Spleen (tissue), 11 donors: ENCODE measurements at regions not wholly inside any gene's neighbourhood (a gene's known extent, or its start where the extent isn't known, plus 50 kb on each side); places are given as distances from the start of the nearest gene placed in this dataset.
"Not testable (repeated sequence)": the region's sequence is repeated elsewhere in the genome, so short reads cannot be mapped to it uniquely, and the experiment has no call there.

Experiments
- DNase-seq: peaks from one replicate; pipeline ENCODE4 v3.0.0-alpha.2; 2020
- H3K27ac ChIP-seq, 8 donors: fragments of 200-600 bp; sonication (generic) in 7 of 8; 1 replicate in 4 of 8; 2 replicates in 4 of 8; pipeline versions ENCODE4 v1.5.0 to v1.8.0; 2016 to 2021; ENCODE audit warnings: inconsistent platforms in 4 of 8, mild to moderate bottlenecking in 4 of 8, moderate library complexity in 1 of 8
- H3K27me3 ChIP-seq, 7 donors: fragments of 200-600 bp; sonication (generic) in 6 of 7; replicated peaks in 1 of 7; 1 replicate in 4 of 7; 2 replicates in 3 of 7; pipeline versions ENCODE4 v1.5.0 to v1.8.0; 2016 to 2021; ENCODE audit warnings: inconsistent platforms in 3 of 7, mild to moderate bottlenecking in 1 of 7
- H3K36me3 ChIP-seq, 6 donors: fragments of 200-600 bp; sonication (generic) in 5 of 6; 1 replicate in 4 of 6; 2 replicates in 2 of 6; pipeline versions ENCODE4 v1.5.0 to v1.8.0; 2016 to 2021; ENCODE audit warnings: inconsistent platforms in 2 of 6
- H3K4me1 ChIP-seq, 6 donors: fragments of 200-600 bp; sonication (generic) in 5 of 6; 1 replicate in 3 of 6; 2 replicates in 3 of 6; pipeline versions ENCODE4 v1.5.0 to v1.8.0; 2016 to 2021; ENCODE audit warnings: inconsistent platforms in 3 of 6
- H3K4me3 ChIP-seq, 8 donors: fragments of 200-600 bp; sonication (generic) in 7 of 8; 1 replicate in 4 of 8; 2 replicates in 4 of 8; pipeline versions ENCODE4 v1.5.0 to v1.8.0; 2016 to 2021; ENCODE audit warnings: inconsistent platforms in 4 of 8, mild to moderate bottlenecking in 4 of 8, moderate library complexity in 2 of 8
- H3K9me3 ChIP-seq, 8 donors: fragments of 200-600 bp; sonication (generic) in 7 of 8; 1 replicate in 4 of 8; 2 replicates in 4 of 8; pipeline versions ENCODE4 v1.5.0 to v1.8.0; 2016 to 2021; ENCODE audit warnings: inconsistent platforms in 4 of 8
- CTCF ChIP-seq, 11 experiments: fragments of 200-600 bp in 7 of 11; fragments of 450-650 bp in 4 of 11; sonication (generic) in 4 of 11; IDR thresholded peaks in 8 of 11; conservative IDR thresholded peaks in 3 of 11; 1 replicate in 7 of 11; 2 replicates in 4 of 11; pipeline versions ENCODE4 v1.4.0 to v1.8.0; 2016 to 2021; ENCODE audit warnings: antibody characterized with exemption in 11 of 11, inconsistent platforms in 4 of 11, mild to moderate bottlenecking in 1 of 11
- POLR2A ChIP-seq, 3 donors: fragments of 450-650 bp; IDR thresholded peaks; one replicate each; pipeline ENCODE4 v1.5.1; 2017; ENCODE audit warnings: antibody characterized with exemption in 3 of 3, mild to moderate bottlenecking in 1 of 3
- POLR2AphosphoS5 ChIP-seq, 3 donors: sonication (generic); formaldehyde crosslinking; IDR thresholded peaks; one replicate each; pipeline ENCODE4 v1.5.1; 2017; ENCODE audit warnings: antibody characterized with exemption in 3 of 3
- WGBS, 5 donors: extraction: QIAGEN DNeasy Blood & Tissue Kit in 3 of 5; methylation state at CpG; one replicate each; pipeline versions ENCODE4 v1.1.5 to v1.1.7; 2013 to 2018; 5-methylcytosine and 5-hydroxymethylcytosine counted together
- intact Hi-C: fragments of 100-400 bp; cut with DNase I; formaldehyde crosslinking; loops from one replicate; pipeline ENCODE4 v1.15.0; 2023; ENCODE audit warnings: low total_unique reads
- donor health status: healthy with polysubstance abuse.
- donor health status: DM: no; HTN: no; CAD: no; lungs with moderate emphysema.
- donor health status: DM: no; HTN: no; CAD: no.
- donor health status: Bipolar disorder and iron deficiency.
- donor health status: healthy.
- donor health status: DM: no; HTN: no; CAD: no.
- donor health status: DM: yes; HTN: yes; CAD: no.

- 65 to 77% (median 66%) methylated on average over 3 of the region's 3 CpGs for WGBS, 5 donors
- no peaks in the 10 kb centered on the region for H3K36me3 ChIP-seq
- no peak overlapping the region for H3K27ac ChIP-seq
- no peaks in the 10 kb centered on the region for H3K27me3 ChIP-seq
- TF ChIP-seq POLR2A (IDR thresholded peaks at IDR 0.05) (no peak), POLR2AphosphoS5 (IDR thresholded peaks at IDR 0.05) (no peak), CTCF (IDR thresholded peaks at IDR 0.05 in 8 of 11, conservative IDR thresholded peaks at IDR 0.05 in 3 of 11) (no peak)
- intact Hi-C loops = no loop called here
- DNase-seq = no peak
- H3K9me3 ChIP-seq = peaks cover 0 to 17% (median 14%) of the 10 kb centered on the region in 8 donors
- no peaks in the 10 kb centered on the region for H3K4me1 ChIP-seq
- no peak overlapping the region for H3K4me3 ChIP-seq
Observed at GRCh38 chr4:119955256-119955655, 111.4 kb downstream of the MAD2L1 start.

GRCh38 chr4:119954487-119954886 lies 112.2 kb downstream of the MAD2L1 start:
- H3K4me1 ChIP-seq, H3K27me3 ChIP-seq, intact Hi-C loops, H3K27ac ChIP-seq, H3K36me3 ChIP-seq, DNase-seq, H3K4me3 ChIP-seq: not testable (repeated sequence)
- 93 to 97% (median 96%) methylated on average over 13 to 18 of the region's 18 CpGs for WGBS, 5 donors
- peaks cover 0 to 17% (median 14%) of the 10 kb centered on the region in 8 donors for H3K9me3 ChIP-seq

- Histone ChIP-seq H3K4me1 (no peaks in the 10 kb centered on the region), H3K9me3 (no peaks in the 10 kb centered on the region), H3K36me3 (no peaks in the 10 kb centered on the region), H3K4me3 (no peak overlapping the region), H3K27me3 (no peaks in the 10 kb centered on the region), H3K27ac (no peak overlapping the region)
- TF ChIP-seq POLR2AphosphoS5 (IDR thresholded peaks at IDR 0.05) (no peak), POLR2A (IDR thresholded peaks at IDR 0.05) (no peak), CTCF (IDR thresholded peaks at IDR 0.05 in 8 of 11, conservative IDR thresholded peaks at IDR 0.05 in 3 of 11) (no peak)
- 69 to 83% (median 73%) methylated on average over 5 of the region's 5 CpGs for WGBS, 5 donors
- DNase-seq = no peak
- intact Hi-C loops = no loop called here
Observed at GRCh38 chr4:119946359-119946758, 120.3 kb downstream of the MAD2L1 start.

GRCh38 chr4:119942806-119943205 lies 123.8 kb downstream of the MAD2L1 start:
- DNase-seq = no peak
- H3K4me1 ChIP-seq = no peaks in the 10 kb centered on the region
- no peak overlapping the region for H3K27ac ChIP-seq
- H3K9me3 ChIP-seq = no peaks in the 10 kb centered on the region
- no peak for TF ChIP-seq CTCF (IDR thresholded peaks at IDR 0.05 in 8 of 11, conservative IDR thresholded peaks at IDR 0.05 in 3 of 11)
- TF ChIP-seq POLR2AphosphoS5 (IDR thresholded peaks at IDR 0.05) = no peak
- TF ChIP-seq POLR2A (IDR thresholded peaks at IDR 0.05) = no peak
- H3K27me3 ChIP-seq = no peaks in the 10 kb centered on the region
- H3K36me3 ChIP-seq = no peaks in the 10 kb centered on the region
- 59 to 81% (median 67%) methylated on average over 1 of the region's 1 CpG for WGBS, 5 donors
- H3K4me3 ChIP-seq = no peak overlapping the region
- intact Hi-C loops = no loop called here

GRCh38 chr4:119940557-119940956 lies 126.1 kb downstream of the MAD2L1 start:
- H3K4me3 ChIP-seq = no peak overlapping the region
- DNase-seq = no peak
- H3K27ac ChIP-seq = no peak overlapping the region
- H3K36me3 ChIP-seq = no peaks in the 10 kb centered on the region
- intact Hi-C loops = no loop called here
- WGBS, 5 donors = 61 to 86% (median 78%) methylated on average over 1 of the region's 1 CpG
- no peak for TF ChIP-seq POLR2A (IDR thresholded peaks at IDR 0.05)
- no peak for TF ChIP-seq CTCF (IDR thresholded peaks at IDR 0.05 in 8 of 11, conservative IDR thresholded peaks at IDR 0.05 in 3 of 11)
- TF ChIP-seq POLR2AphosphoS5 (IDR thresholded peaks at IDR 0.05) = no peak
- no peaks in the 10 kb centered on the region for H3K9me3 ChIP-seq
- H3K27me3 ChIP-seq = no peaks in the 10 kb centered on the region
- H3K4me1 ChIP-seq = no peaks in the 10 kb centered on the region
